ENCODE measurements at regions not wholly inside any gene's neighbourhood (a gene's known extent, or its start where the extent isn't known, plus 50 kb on each side); places are given as distances from the start of the nearest gene placed in this dataset.

GRCh38 chr20:63106765-63107448 lies 100.1 kb upstream of the BHLHE23 start:
- DNase-seq (ENCODE audit: low spot score): no peak
- H3K27ac ChIP-seq (ENCODE audit: low read depth, low read length, poor library complexity, severe bottlenecking): no peak overlapping the region
- H3K4me1 ChIP-seq (ENCODE audit: insufficient read depth, low read length, poor library complexity, severe bottlenecking): no peaks in the 10 kb centered on the region
- H3K9me3 ChIP-seq (ENCODE audit: low read depth, low read length, poor library complexity, severe bottlenecking): peaks cover 3% of the 10 kb centered on the region
- BruUV-seq (replicated peaks): no TSS peak
- TF ChIP-seq EZH2 (IDR thresholded peaks at IDR 0.05; ENCODE audit: borderline replicate concordance, low read depth, low read length, poor library complexity, severe bottlenecking) (no peak), CTCF (conservative IDR thresholded peaks at IDR 0.05; ENCODE audit: low read depth, low read length) (no peak)
- no peak overlapping the region for H3K4me3 ChIP-seq (ENCODE audit: low read depth, low read length, poor library complexity, severe bottlenecking)
- ChIA-PET POLR2A (ENCODE audit: low non-redundant PET) (no interaction called here), CTCF (no interaction called here)
- intact Hi-C loops (cut with micrococcal nuclease; ENCODE audit: unreplicated experiment): no loop called here
- H3K36me3 ChIP-seq (ENCODE audit: insufficient read depth, low read length, poor library complexity, severe bottlenecking): no peaks in the 10 kb centered on the region
- H3K27me3 ChIP-seq (replicated peaks; ENCODE audit: insufficient read depth, low read depth, low read length, poor library complexity): peaks cover 30% of the 10 kb centered on the region

GRCh38 chr20:63106108-63106764 lies 99.5 kb upstream of the BHLHE23 start:
- Histone ChIP-seq H3K4me1 (ENCODE audit: insufficient read depth, low read length, poor library complexity, severe bottlenecking) (no peaks in the 10 kb centered on the region), H3K4me3 (ENCODE audit: low read depth, low read length, poor library complexity, severe bottlenecking) (no peak overlapping the region), H3K36me3 (ENCODE audit: insufficient read depth, low read length, poor library complexity, severe bottlenecking) (no peaks in the 10 kb centered on the region), H3K27me3 (replicated peaks; ENCODE audit: insufficient read depth, low read depth, low read length, poor library complexity) (peaks cover 28% of the 10 kb centered on the region), H3K9me3 (ENCODE audit: low read depth, low read length, poor library complexity, severe bottlenecking) (no peaks in the 10 kb centered on the region), H3K27ac (ENCODE audit: low read depth, low read length, poor library complexity, severe bottlenecking) (no peak overlapping the region)
- no peak for DNase-seq (ENCODE audit: low spot score)
- ChIA-PET POLR2A (ENCODE audit: low non-redundant PET) (no interaction called here), CTCF (no interaction called here)
- no peak for TF ChIP-seq EZH2 (IDR thresholded peaks at IDR 0.05; ENCODE audit: borderline replicate concordance, low read depth, low read length, poor library complexity, severe bottlenecking)
- no peak for TF ChIP-seq CTCF (conservative IDR thresholded peaks at IDR 0.05; ENCODE audit: low read depth, low read length)
- BruUV-seq (replicated peaks): no TSS peak
- intact Hi-C loops (cut with micrococcal nuclease; ENCODE audit: unreplicated experiment): no loop called here

- ChIA-PET POLR2A (ENCODE audit: low non-redundant PET) (no interaction called here), CTCF (no interaction called here)
- TF ChIP-seq CTCF (conservative IDR thresholded peaks at IDR 0.05; ENCODE audit: low read depth, low read length) (no peak), EZH2 (IDR thresholded peaks at IDR 0.05; ENCODE audit: borderline replicate concordance, low read depth, low read length, poor library complexity, severe bottlenecking) (no peak)
- DNase-seq (ENCODE audit: low spot score): no peak
- no peaks in the 10 kb centered on the region for H3K9me3 ChIP-seq (ENCODE audit: low read depth, low read length, poor library complexity, severe bottlenecking)
- H3K36me3 ChIP-seq (ENCODE audit: insufficient read depth, low read length, poor library complexity, severe bottlenecking): no peaks in the 10 kb centered on the region
- intact Hi-C loops (cut with micrococcal nuclease; ENCODE audit: unreplicated experiment): no loop called here
- no peak overlapping the region for H3K4me3 ChIP-seq (ENCODE audit: low read depth, low read length, poor library complexity, severe bottlenecking)
- no TSS peak for BruUV-seq (replicated peaks)
- no peak overlapping the region for H3K27ac ChIP-seq (ENCODE audit: low read depth, low read length, poor library complexity, severe bottlenecking)
- peaks cover 33% of the 10 kb centered on the region for H3K27me3 ChIP-seq (replicated peaks; ENCODE audit: insufficient read depth, low read depth, low read length, poor library complexity)
- H3K4me1 ChIP-seq (ENCODE audit: insufficient read depth, low read length, poor library complexity, severe bottlenecking): no peaks in the 10 kb centered on the region
These were observed 98.7 kb upstream of the BHLHE23 start for GRCh38 chr20:63105211-63106107.

Data from A673 (cell line).